ENCODE measurements at regions not wholly inside any gene's neighbourhood (a gene's known extent, or its start where the extent isn't known, plus 50 kb on each side); places are given as distances from the start of the nearest gene placed in this dataset.
"Not testable (repeated sequence)": the region's sequence is repeated elsewhere in the genome, so short reads cannot be mapped to it uniquely, and the experiment has no call there.

DNA sequence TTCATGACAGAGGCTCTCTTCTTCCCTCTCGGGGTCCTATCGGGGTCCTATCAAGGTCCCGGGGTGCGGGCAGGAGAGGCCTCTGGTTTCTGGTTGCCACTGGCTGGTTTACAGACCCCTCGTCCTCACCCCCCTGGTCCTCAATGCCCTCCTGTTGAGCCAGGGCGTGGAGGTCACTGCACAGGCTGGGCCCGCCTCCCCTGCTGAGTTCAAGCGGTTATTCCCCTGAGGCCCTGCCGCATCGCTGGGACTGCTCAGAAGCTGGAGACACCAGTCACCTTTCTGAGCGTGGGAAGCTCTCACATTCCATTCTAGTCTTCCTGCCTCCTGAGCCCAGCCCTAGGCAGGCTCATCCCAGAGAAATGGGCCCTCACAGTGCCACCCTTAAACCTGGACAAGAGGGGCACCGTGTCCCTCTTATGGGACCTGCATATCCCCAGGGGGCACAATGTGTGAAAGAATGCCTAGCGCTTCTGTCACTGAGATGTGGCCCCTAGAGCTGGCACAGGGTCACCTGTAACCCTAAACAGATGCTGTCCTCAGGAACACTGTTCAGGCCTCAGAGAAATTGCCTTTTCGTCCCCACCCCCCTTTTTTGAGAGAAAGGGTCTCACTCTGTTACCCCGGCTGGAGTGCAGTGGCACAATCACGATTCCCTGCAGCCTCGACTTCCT lies 177.7 kb upstream of the RGS6 start:
- TF ChIP-seq, protein P1, sequence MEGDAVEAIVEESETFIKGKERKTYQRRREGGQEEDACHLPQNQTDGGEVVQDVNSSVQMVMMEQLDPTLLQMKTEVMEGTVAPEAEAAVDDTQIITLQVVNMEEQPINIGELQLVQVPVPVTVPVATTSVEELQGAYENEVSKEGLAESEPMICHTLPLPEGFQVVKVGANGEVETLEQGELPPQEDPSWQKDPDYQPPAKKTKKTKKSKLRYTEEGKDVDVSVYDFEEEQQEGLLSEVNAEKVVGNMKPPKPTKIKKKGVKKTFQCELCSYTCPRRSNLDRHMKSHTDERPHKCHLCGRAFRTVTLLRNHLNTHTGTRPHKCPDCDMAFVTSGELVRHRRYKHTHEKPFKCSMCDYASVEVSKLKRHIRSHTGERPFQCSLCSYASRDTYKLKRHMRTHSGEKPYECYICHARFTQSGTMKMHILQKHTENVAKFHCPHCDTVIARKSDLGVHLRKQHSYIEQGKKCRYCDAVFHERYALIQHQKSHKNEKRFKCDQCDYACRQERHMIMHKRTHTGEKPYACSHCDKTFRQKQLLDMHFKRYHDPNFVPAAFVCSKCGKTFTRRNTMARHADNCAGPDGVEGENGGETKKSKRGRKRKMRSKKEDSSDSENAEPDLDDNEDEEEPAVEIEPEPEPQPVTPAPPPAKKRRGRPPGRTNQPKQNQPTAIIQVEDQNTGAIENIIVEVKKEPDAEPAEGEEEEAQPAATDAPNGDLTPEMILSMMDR (IDR thresholded peaks at IDR 0.05; ENCODE audit: low read depth, low read length), result no peak
- DNase-seq (ENCODE audit: low read depth, low spot score), result no peak
- no peak overlapping the region for H3K4me3 ChIP-seq (ENCODE audit: low read depth, low read length)
- in situ Hi-C loops (cut with HindIII; ENCODE audit: low sequenced_read_pairs), result no loop called here

- TF ChIP-seq, protein P1 (IDR thresholded peaks at IDR 0.05; ENCODE audit: low read depth, low read length), result no peak
- no peak for DNase-seq (ENCODE audit: low read depth, low spot score)
- in situ Hi-C loops (cut with HindIII; ENCODE audit: low sequenced_read_pairs), result no loop called here
- no peak overlapping the region for H3K4me3 ChIP-seq (ENCODE audit: low read depth, low read length)
These were observed 173.8 kb upstream of the RGS6 start for GRCh38 chr14:71758229-71758951.

- in situ Hi-C loops (cut with HindIII; ENCODE audit: low sequenced_read_pairs), result no loop called here
- no peak overlapping the region for H3K4me3 ChIP-seq (ENCODE audit: low read depth, low read length)
- DNase-seq (ENCODE audit: low read depth, low spot score), result no peak
- TF ChIP-seq, protein P1 (IDR thresholded peaks at IDR 0.05; ENCODE audit: low read depth, low read length), result no peak
These were observed 169.7 kb upstream of the RGS6 start for GRCh38 chr14:71762575-71762974.

- in situ Hi-C loops (cut with HindIII; ENCODE audit: low sequenced_read_pairs), result no loop called here
- DNase-seq (ENCODE audit: low read depth, low spot score), result no peak
- TF ChIP-seq, protein P1 (IDR thresholded peaks at IDR 0.05; ENCODE audit: low read depth, low read length), result no peak
- H3K4me3 ChIP-seq (ENCODE audit: low read depth, low read length), result no peak overlapping the region
These were observed 167.4 kb upstream of the RGS6 start for GRCh38 chr14:71764701-71765382.

DNA sequence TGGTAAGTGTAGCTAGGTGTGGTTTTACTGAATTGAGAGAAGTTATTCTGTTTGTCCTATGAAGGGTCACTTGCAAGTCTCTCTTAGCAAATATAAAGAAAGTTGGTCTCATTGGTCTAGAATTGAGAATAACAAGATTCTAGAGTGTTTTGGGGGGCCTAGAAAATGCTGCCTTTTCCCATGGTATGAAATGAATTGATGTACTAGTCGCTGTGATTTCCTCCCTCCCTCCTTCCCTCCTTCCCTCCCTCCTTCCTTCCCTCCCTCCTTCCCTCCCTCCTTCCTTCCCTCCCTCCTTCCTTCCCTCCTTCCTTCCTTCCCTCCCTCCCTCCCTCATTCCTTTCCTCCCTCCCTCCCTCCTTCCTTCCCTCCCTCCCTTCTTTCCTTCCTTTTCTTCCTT lies 166.7 kb upstream of the RGS6 start:
- no peak for DNase-seq (ENCODE audit: low read depth, low spot score)
- TF ChIP-seq, protein P1 (IDR thresholded peaks at IDR 0.05; ENCODE audit: low read depth, low read length), result no peak
- in situ Hi-C loops (cut with HindIII; ENCODE audit: low sequenced_read_pairs), result no loop called here
- no peak overlapping the region for H3K4me3 ChIP-seq (ENCODE audit: low read depth, low read length)

DNA sequence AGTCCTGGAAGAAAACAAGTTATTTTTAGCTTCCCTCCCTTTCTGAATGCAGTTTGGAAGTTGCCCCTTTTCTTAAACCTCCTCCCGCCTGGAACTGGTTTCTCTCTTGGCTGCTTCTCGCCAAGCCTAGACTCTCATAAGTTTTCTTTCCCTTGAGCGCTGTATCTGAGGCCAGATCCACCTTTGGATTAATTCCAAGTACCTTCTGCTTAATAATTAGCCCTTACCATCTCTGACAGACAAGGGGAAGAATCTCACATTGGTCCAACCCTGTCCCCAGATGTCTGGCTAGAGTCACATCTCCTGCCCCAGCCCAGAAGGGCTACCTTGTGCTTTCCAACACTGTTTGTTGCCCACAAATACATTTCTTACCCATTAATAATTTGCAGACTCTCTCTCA lies 161.8 kb upstream of the RGS6 start:
- in situ Hi-C loops (cut with HindIII; ENCODE audit: low sequenced_read_pairs), result no loop called here
- no peak for DNase-seq (ENCODE audit: low read depth, low spot score)
- TF ChIP-seq, protein P1 (IDR thresholded peaks at IDR 0.05; ENCODE audit: low read depth, low read length), result no peak
- no peak overlapping the region for H3K4me3 ChIP-seq (ENCODE audit: low read depth, low read length)

DNA sequence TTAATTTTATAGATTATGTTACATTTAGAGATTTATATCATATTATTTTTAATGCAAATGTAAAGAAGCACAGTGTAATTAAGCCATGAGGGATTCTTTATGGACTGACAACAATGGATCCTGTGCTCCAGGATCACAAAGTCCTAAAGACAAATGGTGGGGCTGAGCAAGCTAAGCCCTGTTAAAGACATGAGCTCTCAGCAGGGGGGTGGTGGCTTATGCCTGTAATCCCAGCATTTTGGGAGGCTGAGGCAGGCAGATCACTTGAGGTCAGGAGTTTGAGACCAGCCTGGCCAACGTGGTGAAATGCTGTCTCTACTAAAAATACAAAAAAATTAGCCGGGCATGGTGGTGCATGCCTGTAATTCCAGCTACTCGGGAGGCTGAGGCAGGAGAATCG lies 160.8 kb upstream of the RGS6 start:
- in situ Hi-C loops (cut with HindIII; ENCODE audit: low sequenced_read_pairs); DNase-seq (ENCODE audit: low read depth, low spot score): not testable (repeated sequence)

GRCh38 chr14:71771996-71772395 lies 160.2 kb upstream of the RGS6 start:
- H3K4me3 ChIP-seq (ENCODE audit: low read depth, low read length); in situ Hi-C loops (cut with HindIII; ENCODE audit: low sequenced_read_pairs); DNase-seq (ENCODE audit: low read depth, low spot score): not testable (repeated sequence)

More for the DNA sequence above, 160.8 kb upstream of the RGS6 start:
- not testable (repeated sequence) for H3K4me3 ChIP-seq (ENCODE audit: low read depth, low read length)

All from astrocyte of the spinal cord (primary cell).